ENCODE measurements at regions not wholly inside any gene's neighbourhood (a gene's known extent, or its start where the extent isn't known, plus 50 kb on each side); places are given as distances from the start of the nearest gene placed in this dataset.

DNA sequence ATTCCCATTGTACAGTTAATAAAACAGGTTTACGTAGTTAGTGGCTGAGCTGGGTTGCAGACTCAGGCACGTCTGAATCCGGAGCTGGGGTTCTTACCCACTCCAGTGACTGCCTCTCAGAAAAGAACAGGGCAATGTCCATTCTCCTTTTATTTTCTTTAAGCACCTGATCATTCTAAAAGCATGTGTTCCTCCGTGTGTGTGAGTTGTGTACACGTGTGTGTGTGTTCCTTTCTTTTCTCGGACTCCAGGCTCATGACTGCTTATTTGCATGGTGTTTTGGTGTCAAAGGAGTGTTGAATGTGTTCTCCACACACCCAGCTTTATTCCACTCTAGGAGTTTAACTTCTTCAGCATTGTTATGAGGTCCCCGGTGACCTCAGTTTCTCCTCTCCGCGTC is 260.1 kb downstream of the SNX10 start:
- intact Hi-C loops (cut with micrococcal nuclease): no loop called here
- no TSS peak for BruUV-seq (replicated peaks)
- Histone ChIP-seq H2AFZ (ENCODE audit: low read depth, low read length, poor library complexity, severe bottlenecking) (no peak overlapping the region), H3K36me3 (ENCODE audit: control insufficient read depth in 1 of 2, insufficient read depth in 2 of 2, low read length in 2 of 2) (no peaks in the 10 kb centered on the region), H3K27ac (ENCODE audit: low read depth, low read length) (no peak overlapping the region), H4K20me1 (ENCODE audit: insufficient read depth) (no peaks in the 10 kb centered on the region), H3K9ac (ENCODE audit: low read length) (no peak overlapping the region), H3K27me3 (ENCODE audit: insufficient read depth, low read length) (no peaks in the 10 kb centered on the region; the same call in 1 of the 2 replicates), H3K4me2 (ENCODE audit: low read length) (no peak overlapping the region), H3K4me3 (replicated peaks in 1 of 2; ENCODE audit: low read depth in 1 of 2, low read length in 2 of 2) (no peak overlapping the region), H3K79me2 (ENCODE audit: insufficient read depth, low read length) (no peaks in the 10 kb centered on the region), H3K4me1 (ENCODE audit: control insufficient read depth in 1 of 2, insufficient read depth in 2 of 2, low read length in 2 of 2) (peaks cover 14 to 22% of the 10 kb centered on the region in 2 experiments), H3K9me2 (ENCODE audit: insufficient read depth) (no peaks in the 10 kb centered on the region), H3K9me3 (ENCODE audit: control insufficient read depth in 1 of 2, insufficient read depth in 1 of 2, low read depth in 1 of 2, low read length in 2 of 2) (no peaks in the 10 kb centered on the region)
- DNase-seq (ENCODE audit: low read depth, low spot score): no peak
- TF ChIP-seq SP1 (IDR thresholded peaks at IDR 0.05; ENCODE audit: low read depth) (no peak), CEBPB (IDR thresholded peaks at IDR 0.05; ENCODE audit: low read depth) (no peak), RAD21 (IDR thresholded peaks at IDR 0.05; ENCODE audit: low read depth) (no peak), ELF1 (IDR thresholded peaks at IDR 0.05; ENCODE audit: borderline replicate concordance, low read depth) (no peak), EZH2 (IDR thresholded peaks at IDR 0.05) (no peak), CBX3 (IDR thresholded peaks at IDR 0.05; ENCODE audit: low read depth) (no peak), EZH2phosphoT487 (IDR thresholded peaks at IDR 0.05; ENCODE audit: borderline replicate concordance) (no peak), YY1 (IDR thresholded peaks at IDR 0.05; ENCODE audit: extremely low read depth, insufficient replicate concordance, low read depth, low read length) (no peak), EGR1 (IDR thresholded peaks at IDR 0.05; ENCODE audit: low read depth) (no peak), ZNF274 (IDR thresholded peaks at IDR 0.05; ENCODE audit: low read depth, low read length) (no peak), POLR2A (IDR thresholded peaks at IDR 0.05; ENCODE audit: borderline replicate concordance, extremely low read depth, insufficient read depth, insufficient read length) (no peak), ZFX (IDR thresholded peaks at IDR 0.05) (no peak), JUND (IDR thresholded peaks at IDR 0.05) (no peak)
- TF ChIP-seq, protein P1, sequence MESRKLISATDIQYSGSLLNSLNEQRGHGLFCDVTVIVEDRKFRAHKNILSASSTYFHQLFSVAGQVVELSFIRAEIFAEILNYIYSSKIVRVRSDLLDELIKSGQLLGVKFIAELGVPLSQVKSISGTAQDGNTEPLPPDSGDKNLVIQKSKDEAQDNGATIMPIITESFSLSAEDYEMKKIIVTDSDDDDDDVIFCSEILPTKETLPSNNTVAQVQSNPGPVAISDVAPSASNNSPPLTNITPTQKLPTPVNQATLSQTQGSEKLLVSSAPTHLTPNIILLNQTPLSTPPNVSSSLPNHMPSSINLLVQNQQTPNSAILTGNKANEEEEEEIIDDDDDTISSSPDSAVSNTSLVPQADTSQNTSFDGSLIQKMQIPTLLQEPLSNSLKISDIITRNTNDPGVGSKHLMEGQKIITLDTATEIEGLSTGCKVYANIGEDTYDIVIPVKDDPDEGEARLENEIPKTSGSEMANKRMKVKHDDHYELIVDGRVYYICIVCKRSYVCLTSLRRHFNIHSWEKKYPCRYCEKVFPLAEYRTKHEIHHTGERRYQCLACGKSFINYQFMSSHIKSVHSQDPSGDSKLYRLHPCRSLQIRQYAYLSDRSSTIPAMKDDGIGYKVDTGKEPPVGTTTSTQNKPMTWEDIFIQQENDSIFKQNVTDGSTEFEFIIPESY (IDR thresholded peaks at IDR 0.05; ENCODE audit: extremely low read depth, insufficient replicate concordance, low read length): no peak
- TF ChIP-seq, protein P2, sequence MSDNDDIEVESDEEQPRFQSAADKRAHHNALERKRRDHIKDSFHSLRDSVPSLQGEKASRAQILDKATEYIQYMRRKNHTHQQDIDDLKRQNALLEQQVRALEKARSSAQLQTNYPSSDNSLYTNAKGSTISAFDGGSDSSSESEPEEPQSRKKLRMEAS (IDR thresholded peaks at IDR 0.05): no peak
- TF ChIP-seq, protein P3, sequence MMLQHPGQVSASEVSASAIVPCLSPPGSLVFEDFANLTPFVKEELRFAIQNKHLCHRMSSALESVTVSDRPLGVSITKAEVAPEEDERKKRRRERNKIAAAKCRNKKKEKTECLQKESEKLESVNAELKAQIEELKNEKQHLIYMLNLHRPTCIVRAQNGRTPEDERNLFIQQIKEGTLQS (IDR thresholded peaks at IDR 0.05): no peak
- ChIA-PET POLR2A (no interaction called here), CTCF (no interaction called here), RAD21 (ENCODE audit: low non-redundant PET in 1 of 2, low total read pairs in 2 of 2, uncharacterized antibody in 2 of 2, unreplicated experiment in 2 of 2) (no interaction called here)
- no peak for ATAC-seq
